HG03175 (cell line): ENCODE measurements at regions not wholly inside any gene's neighbourhood (a gene's known extent, or its start where the extent isn't known, plus 50 kb on each side); places are given as distances from the start of the nearest gene placed in this dataset.

ENCODE experiments used
- ATAC-seq: cut with Tn5 transposase; IDR thresholded peaks from one replicate; pipeline ENCODE4 v1.9.1; 2021; ENCODE audit warnings: mild to moderate bottlenecking, moderate library complexity; ENCODE audit not compliant: unreplicated experiment

- no peak for ATAC-seq
Observed at GRCh38 chr1:194230351-194231144, 1044.1 kb upstream of the B3GALT2 start.

GRCh38 chr1:194228427-194228826 is 1042.0 kb upstream of the B3GALT2 start:
- ATAC-seq: no peak

DNA sequence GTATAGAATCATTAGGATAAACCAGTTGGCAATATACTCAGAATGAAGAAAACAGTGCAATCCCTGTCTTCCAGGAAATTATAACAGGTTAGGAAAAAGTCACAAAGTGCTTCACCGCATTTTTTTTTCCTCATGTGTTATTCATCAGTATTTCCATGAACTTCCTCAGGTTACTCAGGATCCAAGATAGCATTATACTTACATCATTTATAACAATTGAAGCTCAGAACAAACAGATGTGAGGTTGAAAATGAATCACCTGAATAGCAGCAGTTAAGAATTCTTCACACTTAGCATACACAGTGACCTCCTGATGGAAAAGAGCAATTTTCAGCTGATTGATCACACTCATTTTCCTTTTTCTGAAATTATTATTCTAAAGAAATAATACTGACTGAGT is 1040.7 kb upstream of the B3GALT2 start:
- no peak for ATAC-seq

- ATAC-seq: peak; percentile 99
Observed at GRCh38 chr1:194225821-194226220, 1039.4 kb upstream of the B3GALT2 start.

DNA sequence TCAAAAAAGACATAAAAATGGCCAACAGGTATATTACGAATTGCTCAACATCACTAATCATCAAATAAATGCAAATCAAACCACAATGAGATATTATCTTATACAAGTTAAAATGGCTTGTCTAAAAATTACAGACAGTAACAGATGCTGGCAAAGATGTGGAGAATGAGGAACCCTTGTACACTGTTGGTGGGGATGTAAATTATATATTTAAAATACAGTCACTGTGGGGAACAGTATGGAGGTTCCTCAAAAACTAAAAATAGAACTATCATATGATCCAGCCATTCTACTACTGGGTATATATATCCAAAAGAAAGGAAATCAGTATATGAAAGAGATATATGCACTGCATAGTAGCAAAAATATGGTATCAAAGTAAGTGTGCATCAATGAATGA is 1037.2 kb upstream of the B3GALT2 start:
- no peak for ATAC-seq

- ATAC-seq: no peak
Observed at GRCh38 chr1:194215448-194215847, 1029.0 kb upstream of the B3GALT2 start.

GRCh38 chr1:194214735-194215134 is 1028.3 kb upstream of the B3GALT2 start:
- ATAC-seq: no peak

DNA sequence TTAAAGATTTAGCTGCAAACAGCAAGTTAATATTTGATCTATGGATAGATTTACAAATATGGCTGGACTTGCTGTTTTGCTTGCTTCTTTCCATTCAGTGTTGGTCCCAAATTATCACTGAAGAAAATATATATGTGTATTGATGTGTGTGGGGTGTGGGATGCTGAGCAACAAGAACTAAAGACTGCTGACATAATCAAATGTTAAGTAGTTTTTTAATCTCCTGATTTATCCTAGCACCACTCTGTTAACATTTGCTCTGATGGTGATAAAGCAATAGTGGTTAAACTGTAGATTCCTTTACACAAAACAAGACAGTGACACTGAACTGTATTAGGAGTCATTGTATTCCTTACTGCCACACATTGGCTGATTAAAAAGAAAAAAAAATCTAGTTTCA is 1023.5 kb upstream of the B3GALT2 start:
- ATAC-seq: no peak

GRCh38 chr1:194208674-194209073 is 1022.3 kb upstream of the B3GALT2 start:
- ATAC-seq: no peak

GRCh38 chr1:194196562-194196961 is 1010.1 kb upstream of the B3GALT2 start:
- ATAC-seq: no peak

DNA sequence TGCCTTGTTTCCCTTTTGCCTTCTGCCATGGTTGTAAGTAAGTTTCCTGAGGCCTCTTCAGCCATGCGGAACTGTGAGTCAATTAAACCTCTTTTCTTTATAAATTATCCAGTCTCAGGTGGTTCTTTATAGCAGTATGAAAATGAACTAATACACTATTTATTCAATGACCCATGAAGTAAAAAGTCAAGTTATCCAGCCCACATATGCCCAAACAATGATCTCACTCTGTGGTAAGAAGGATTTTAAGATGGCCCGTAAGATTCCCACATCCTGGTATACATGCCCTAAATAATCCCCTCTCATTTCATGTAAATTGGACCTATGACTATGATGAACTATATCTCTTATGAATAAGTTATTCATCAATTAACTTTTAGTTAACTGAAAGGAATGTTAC is 1008.3 kb upstream of the B3GALT2 start:
- no peak for ATAC-seq

DNA sequence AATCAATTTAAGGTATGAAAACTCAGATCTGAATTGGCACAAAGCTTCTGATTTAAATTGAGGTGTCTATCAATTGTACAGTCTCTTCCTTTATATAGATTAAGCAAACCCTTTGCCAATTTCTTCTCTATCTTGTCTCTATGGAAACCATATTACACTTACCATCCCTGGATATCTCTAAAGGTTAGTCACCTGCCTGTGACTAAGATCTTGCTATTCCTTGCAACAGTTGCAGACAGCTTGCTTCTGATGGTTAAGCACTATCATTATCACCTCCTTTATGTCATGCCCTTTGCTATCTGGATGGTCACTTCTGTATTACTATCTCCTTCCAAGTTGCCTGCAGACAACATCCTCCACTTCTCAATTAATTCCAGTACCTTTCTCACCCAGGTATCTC is 998.6 kb upstream of the B3GALT2 start:
- ATAC-seq: no peak

DNA sequence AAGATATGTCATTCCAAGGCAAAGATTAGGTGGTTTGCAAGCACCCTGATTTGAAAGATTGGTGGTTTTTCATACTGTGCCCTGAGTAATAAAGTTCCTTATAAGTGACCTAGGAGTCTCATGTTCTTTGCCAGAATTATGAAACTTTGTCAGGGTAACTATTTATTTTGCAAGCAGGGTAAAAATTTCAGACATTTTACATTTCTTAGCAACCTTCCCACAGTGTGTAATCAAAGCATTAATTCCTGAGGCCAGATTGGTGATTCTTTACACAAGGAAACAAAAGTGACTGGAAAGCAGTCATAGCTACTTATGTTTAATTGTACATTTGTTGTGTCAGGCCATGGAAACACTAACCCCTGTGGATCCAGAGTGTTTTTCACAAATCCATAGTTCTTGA is 998.0 kb upstream of the B3GALT2 start:
- no peak for ATAC-seq

- no peak for ATAC-seq
Observed at GRCh38 chr1:194181845-194182244, 995.4 kb upstream of the B3GALT2 start.

- ATAC-seq: no peak
Observed at GRCh38 chr1:194176212-194176611, 989.8 kb upstream of the B3GALT2 start.

- no peak for ATAC-seq
Observed at GRCh38 chr1:194175251-194175650, 988.8 kb upstream of the B3GALT2 start.

DNA sequence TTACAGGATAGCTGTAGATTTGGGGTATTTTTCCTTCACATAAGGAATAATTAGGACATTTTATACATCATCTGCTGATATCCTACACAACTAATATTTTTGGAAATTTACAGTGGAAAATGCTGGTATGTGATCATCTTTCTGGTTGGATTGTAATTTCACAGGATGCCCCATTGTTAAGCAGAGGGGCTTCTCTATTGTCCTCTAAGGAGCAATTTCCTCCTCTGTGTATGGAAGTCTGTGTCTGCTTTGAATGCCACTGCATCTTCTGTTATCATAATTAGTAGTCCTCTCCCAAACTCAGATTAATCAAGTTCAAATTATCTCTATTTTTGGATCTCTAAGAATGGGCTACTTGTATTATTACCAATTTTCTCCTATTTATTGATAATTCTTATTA is 988.1 kb upstream of the B3GALT2 start:
- no peak for ATAC-seq

GRCh38 chr1:194171596-194171995 is 985.2 kb upstream of the B3GALT2 start:
- ATAC-seq: no peak

- no peak for ATAC-seq
Observed at GRCh38 chr1:194167956-194168640, 981.7 kb upstream of the B3GALT2 start.

DNA sequence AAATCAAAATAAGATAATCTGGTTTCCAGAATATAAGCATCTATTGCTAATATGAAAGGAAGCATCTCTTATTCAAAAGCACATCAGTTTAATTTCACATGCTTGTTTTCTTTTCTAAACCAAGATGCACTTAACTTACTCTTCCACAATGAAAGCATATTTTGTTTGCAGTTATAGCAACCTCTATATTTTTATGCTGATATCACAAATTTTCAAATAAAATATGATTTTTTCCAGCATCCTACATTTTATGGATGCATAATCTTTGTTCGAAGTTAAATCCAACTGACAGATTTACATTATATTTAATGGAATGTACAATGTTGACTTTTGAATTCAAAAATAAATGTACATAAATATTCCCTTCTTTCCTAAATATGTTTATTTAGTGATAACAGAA is 978.3 kb upstream of the B3GALT2 start:
- no peak for ATAC-seq

DNA sequence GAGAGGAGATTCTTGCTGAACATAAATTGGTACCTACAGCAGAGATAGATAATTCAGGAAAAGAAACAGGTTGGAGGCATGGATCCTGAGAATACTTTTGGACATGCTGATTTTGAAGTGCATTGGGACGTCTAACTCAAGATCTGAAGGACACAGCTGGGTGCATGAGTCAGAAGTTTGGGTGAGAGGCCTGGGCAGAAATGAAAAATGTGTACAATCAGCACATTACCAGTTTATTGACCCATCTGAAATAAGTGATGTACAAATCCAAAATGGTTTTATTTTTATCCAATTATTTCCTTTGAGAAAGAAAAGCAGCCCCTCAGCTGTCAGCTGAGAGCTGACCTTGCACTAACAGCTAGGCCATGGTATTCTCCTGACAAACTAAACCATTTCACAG is 975.2 kb upstream of the B3GALT2 start:
- no peak for ATAC-seq

DNA sequence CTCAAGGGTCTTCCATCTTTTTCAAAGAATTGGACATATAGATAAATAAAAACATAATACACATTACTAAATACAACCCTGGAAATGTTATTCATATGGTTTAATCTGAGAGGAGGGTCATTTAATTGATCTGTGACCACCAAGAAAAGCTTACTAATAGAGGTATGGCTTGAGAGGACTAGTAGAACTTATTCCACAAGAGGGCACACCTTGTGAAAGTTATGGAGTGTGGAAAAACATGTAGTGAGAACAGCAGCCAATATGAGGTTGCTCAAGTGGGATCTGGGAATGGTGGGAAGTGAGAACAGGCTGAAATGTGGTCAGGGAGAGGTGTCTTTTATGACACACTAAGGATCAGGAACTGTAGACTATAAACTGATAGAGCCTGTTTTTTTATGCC is 973.5 kb upstream of the B3GALT2 start:
- ATAC-seq: no peak

DNA sequence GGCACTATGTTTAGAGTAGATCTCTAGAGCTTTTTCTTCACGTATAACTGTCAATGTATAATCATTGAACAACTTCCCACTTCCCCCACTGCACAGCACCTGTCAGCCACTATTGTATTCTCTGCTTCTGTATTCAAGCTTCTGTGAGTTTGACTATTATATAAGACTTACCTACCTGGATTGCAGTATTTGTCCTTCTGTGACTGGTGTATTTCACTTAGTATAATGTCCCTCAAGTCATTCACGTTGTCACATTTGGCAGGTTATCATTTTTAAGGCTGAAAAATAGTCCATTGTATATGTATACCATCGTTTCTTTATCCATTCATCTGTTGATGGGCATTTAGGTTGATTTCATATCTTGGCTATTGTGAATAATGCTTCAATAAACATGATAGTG is 969.5 kb upstream of the B3GALT2 start:
- no peak for ATAC-seq
